Body of pancreas (tissue), 4 donors: ENCODE measurements at regions not wholly inside any gene's neighbourhood (a gene's known extent, or its start where the extent isn't known, plus 50 kb on each side); places are given as distances from the start of the nearest gene placed in this dataset.

Experiments
- CTCF ChIP-seq, 7 experiments: fragments of 450-650 bp in 4 of 7; fragments of 200-600 bp in 3 of 7; sonication (generic) in 3 of 7; IDR thresholded peaks; one replicate each; pipeline ENCODE4 v1.5.1; 2016 to 2019; ENCODE audit warnings: antibody characterized with exemption in 7 of 7
- POLR2A ChIP-seq, 3 donors: fragments of 450-650 bp; IDR thresholded peaks; one replicate each; pipeline ENCODE4 v1.6.1; 2016; ENCODE audit warnings: antibody characterized with exemption in 3 of 3, mild to moderate bottlenecking in 2 of 3

- TF ChIP-seq CTCF (IDR thresholded peaks at IDR 0.05) (no peak), POLR2A (IDR thresholded peaks at IDR 0.05) (no peak)
These were observed 76.9 kb upstream of the HAO2 start for GRCh38 chr1:119291611-119292206.
